ENCODE measurements at regions not wholly inside any gene's neighbourhood (a gene's known extent, or its start where the extent isn't known, plus 50 kb on each side); places are given as distances from the start of the nearest gene placed in this dataset.

DNA sequence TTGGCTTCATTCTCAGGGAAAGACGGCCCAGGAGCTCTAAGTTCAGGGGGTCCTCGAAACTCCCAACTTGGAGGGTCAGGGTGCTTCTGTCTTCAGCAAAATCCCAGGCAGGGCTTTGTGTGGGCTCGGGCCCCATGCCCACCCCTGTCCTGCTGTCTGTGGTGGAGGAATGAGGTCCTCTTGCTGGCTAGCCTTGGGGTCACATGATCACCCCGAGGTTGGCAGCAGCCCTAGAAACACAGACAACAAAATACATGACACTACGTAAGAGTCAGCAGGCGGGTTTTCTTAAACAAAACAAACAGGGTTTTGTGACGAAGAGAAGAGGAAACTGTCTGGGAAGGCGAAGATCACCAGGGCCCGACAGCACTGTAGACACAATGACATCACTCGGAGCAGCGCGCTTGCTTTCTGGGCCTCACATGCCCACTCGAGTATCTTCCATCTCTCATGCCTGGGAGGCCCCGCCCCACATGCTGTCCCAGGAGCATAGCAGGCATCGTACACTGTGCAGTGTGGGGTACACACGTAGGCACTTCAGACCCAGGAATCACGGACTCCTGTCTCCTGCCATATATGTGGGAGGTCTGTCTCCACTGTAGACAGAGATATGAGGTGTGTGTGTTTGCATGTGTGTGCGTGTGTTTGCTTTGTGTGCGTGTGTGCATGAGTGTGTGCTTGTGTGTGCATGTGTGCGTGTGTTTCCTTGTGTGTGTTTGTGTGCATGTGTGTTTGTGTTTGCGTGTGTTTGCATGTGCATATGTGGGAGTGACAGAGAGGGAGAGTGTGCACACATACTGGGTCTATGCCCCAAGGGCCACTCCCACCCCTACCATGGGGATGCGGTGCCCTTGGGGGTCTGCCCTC is 94.7 kb downstream of the SIK1 start:
- no peak for DNase-seq

DNA sequence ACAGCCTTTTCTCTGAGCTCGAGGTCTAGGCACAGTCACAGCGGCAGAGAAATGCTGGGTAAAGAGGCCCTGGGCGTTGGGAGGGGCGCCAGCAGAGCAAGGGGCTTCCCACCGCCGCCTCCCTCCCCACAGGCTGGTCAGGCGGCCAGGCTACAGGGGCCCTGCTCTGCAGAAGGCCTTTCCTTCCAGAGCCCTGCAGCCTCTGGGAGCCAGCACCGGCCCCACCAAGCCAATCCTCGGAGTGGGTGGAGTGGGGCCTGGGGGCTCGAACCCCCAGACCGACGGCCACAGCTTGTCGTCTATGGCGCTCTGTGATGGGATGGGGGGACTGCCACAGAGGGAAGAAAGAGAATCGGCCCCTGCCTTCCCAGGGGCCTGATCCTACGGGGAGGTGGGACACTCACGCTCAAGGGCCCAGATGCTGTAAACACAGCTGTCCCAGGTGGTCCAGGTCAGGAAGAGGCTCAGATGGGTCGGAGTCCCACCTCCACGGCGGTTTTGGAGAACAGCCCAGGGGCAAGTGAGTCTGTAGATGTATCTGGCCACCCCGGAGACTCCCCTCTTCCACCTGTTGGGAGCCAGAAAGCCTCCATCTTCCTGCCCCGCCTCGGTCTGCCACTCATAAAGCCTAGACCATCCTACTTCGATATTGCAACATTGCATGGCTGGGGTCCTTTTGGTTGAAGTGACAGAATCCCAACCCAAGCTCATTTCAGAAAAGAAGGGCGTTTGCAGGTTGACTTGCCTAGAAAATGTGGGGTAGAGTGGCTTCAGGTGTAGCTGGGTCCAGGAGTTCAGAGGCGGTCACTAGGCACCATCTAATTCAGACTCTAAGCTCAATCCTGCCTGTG is 95.6 kb downstream of the SIK1 start:
- no peak for DNase-seq

DNA sequence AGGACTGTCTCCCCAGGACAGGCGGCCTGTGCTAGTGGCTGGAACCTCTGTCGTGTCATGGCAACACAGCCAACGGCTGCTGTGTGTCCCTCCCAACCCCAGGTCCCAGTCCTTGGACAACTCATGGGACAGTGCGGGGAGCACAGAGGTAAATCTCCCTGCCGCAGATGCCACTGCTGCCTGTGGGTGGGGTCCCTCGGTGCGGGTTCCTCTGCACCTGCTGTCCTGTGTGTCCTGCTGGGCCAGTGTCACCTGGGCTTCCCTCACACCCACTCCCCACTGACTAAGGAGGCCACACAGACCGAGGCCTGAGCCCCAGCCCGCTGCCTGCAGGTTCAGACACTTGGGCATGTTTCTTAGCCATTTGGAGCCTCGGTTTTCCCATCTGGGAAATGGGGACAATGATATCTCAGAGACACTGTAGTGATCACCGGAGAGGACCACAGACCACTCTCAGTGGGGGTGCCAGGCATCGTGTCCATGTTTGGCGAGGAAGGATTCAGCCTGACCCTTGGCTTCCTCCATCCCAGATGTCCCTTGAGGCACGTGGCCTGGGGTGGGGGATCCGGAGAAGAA is 96.5 kb downstream of the SIK1 start:
- DNase-seq = no peak

DNA sequence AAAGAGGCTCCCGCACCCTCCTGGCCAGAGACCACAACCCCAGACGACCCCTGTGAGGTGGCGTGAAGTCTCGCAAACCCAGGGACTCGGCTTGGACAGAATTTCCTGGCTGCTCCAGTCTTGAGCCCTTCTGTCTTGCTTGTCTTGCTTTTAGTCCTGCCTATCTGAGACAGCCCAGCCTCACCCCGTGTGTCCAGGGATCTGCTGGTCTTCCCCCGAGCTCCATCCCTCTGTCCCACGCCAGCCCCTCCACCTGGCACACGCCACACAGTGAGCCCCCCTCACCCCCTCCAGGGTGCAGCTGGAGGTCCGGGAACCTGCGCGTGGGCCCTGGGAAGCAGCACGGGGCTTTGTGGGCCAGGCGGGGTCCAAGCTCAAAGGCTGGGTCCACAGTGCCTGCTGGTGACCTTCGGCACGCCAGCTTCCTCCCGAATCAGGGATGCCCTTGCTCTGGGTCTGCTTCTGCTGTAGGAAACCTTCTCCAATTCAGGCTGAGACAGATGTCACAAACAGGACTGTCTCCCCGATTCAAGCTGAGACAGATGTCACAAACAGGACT is 97.1 kb downstream of the SIK1 start:
- no peak for DNase-seq

DNA sequence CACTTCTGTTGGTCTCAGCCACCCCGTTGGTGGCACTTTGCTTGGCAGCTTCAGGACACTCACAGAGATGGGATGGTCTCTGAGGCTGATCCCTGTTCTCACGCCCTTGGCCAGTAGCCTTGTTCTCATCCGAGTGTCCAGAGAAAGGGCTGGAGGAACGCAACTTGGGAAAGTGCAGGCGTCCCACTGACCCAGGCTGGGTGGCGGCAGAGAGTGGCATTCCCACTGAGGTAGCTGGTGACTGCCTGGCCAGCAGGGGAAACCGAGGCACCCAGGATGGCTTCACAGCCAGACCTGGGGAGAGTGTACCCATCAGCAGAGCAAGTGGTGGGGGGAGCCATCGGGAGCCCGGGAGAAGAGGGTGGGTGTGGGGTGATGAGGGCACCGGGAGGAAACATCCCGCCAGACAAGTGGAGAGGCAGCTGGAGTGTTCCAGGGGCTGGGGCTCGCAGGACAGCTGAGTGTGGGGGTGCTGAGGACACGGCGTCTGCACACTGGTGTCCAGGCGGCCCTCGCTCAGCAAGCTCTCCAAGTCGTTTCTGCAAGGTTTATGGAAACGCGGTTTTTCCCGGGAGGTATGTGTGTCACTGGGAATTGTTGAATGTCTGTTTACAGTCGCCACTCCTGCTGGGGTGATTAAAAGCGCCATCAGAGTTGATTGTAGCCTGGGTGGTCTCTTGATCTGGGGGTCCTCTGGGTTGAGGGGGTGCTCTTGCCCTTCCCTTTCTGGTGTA is 97.8 kb downstream of the SIK1 start:
- DNase-seq = no peak

DNA sequence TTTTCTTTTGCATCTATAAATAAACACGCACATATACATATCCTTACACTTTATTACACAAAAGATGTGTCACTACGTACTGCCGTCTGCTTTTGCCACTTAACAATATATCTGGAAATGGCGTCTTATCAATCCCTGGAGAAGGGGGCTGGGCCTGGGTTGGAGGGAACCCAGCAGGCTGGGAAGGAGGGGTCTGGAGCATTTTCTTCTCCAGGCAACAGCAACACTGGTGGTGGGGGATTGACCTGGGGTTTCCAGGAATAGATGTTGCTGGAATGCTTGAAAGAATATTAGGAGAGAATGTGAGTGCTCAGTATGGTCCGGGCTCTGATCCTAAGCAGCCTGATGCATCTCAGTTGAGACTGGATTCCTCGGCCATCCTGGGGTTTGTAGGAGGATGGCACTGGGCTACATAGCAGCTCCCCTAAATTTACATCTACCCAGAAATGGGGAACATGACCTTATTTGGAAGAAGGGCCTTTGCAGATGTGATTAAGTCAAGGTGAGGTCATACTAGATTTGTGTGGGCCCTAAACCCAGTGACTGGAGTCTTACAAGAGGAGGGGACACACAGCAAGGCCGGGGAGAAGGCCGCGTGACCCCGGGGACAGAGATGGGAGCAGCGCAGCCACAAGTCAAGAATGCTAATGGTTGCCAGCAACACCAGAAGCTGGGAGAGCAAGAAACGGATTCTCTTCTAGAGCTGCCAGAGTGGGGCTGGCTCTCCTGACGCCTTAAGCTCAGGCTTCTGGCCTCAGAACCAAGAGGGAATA is 98.6 kb downstream of the SIK1 start:
- DNase-seq = no peak

DNA sequence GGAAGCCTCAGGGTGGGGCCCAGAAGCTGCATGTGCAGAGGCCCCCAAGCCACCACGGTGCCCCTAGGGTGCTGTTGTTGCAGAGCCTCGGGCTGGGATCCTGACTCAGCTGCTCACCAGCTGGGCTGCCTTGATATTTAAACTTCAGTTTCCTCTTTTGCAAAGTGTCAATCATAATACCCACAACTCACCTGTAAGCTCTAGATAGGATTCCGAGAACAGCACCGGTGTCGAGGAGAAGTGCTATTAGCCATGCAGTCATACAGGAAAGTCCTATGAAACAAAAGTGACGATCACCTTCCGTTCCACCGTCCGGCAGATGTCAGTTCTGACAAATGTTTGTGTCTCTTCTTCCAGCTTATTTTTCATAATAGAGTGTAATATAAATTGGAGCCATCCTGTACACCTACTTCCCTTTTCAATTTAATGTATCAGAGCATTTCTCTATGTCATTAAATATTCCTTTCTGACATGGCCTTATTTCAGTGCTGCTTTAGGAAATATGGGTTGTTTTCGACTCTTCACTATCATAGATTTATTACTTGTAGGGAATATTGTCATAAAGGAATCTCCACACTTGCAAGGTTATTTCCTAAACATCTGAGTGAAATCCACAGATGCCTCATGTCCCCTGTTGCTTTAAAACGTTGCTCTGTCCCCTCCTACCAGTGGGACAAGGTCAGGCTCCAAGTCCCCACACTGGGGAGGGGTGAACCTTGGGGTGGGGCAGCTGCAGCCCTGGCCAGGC is 100.8 kb downstream of the SIK1 start:
- DNase-seq = no peak

DNA sequence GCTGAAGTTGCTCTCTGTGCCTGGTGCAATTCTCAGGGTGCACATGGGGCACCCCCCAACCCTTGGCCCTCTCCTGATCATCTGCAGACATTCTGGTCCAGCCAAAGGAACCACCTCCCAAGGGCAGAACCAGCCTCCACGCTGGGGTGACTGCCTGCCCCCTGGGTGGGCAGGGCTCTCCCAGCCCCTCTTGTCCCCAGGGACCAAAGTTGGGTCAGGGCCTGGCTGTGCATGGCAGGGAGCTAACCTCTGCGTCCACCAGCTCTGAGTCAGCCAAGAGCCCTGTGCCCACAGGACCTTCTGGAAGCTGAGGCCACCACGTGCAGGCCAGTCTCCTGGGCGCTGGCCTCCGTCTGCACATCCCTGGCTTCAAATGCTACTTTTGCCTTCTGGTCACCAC is 101.9 kb downstream of the SIK1 start:
- DNase-seq = no peak

DNA sequence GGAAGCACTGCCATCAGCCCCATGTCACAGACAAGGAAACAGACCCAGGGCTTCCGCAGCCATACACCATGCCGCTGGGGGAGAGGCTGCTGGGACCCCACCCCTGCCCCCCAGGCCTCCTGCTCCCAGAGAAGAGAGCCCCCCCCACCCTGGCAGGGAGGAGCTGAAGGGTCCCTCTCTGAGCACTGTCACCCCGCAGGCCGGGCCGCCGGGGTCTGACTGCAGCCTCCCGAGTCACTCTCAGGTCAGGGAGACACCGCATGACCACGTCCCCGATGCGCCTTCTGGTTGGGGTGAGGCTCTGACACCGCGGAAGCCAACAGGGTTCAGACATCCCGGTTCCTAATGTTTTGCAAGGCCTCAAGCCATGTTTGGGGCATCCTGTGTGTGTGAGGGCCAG is 102.3 kb downstream of the SIK1 start:
- DNase-seq = no peak

DNA sequence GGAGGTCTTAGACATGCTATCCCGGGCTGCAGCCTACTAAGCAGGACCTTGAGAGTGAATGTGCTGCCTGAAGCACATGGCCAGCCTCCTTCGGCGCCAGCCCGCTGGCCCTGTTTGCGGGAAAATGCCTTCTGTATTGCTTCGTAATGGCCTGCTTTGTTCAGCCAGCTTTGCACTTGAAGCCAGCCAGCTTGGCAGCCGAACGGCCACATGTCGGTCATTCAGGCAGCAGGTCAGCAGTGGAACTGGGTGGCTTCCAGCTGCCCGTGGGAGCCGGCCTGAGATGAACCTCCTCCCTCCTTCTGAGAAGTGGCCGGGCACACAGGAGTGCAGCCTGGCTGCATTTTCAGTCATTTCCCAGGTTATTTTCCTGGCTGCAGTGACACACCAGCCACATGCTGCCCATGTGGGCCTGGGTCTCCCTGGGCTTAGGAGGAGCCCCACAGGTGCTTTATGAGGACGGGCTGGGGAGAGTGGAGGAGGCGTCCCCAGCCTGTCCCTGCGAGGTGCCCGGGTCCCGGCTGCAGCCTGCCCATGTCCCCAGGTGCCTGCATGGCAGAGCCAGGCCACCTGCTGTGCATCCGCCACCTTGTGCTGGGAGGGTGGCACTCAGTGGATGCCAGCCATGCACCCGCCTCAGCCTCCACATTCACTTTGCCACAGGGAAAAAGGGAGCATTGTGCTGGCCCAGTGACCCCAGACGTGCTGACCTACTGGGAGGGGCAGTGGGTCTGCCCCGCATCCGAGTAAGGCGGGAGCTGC is 103.5 kb downstream of the SIK1 start:
- DNase-seq = no peak

DNA sequence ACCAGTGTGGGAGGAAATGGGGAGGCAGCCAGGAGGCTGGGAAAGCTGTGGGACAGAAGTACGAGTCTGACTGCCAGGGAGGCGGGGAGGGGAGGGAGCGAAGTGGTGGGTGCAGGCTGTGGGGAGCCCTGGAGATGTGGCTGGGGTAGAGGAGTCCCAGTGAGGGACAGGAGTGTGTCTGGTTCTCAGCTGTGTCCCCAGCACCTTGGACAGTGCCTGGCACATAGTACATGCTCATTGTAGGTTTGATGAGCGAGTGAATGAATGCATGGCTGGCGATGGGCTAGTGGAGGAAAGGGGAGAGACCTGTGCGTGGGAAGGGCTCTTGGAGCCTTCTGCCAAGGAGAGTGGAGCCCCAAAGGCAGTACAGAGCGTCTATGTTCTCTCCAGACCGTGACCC is 104.1 kb downstream of the SIK1 start:
- DNase-seq = no peak

DNA sequence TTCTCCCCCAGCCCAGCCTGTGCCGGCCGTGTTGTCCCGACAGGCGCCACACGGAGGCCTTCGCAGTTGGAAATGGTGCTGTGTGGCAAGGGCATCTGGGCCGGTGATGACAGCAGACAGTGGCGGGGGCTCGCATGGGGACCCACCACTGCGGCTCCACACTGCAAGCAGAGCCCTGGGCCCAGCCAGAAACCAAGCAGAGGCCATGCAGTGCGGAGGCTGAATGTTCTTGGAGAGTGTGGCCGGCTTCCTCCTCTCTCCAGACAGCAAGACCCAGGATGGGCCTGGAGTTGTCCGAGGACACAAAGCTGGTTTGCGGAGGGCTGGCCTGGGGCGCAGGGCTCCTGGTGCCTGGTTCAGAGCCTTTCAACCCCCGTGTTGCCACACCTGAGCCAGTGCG is 104.6 kb downstream of the SIK1 start:
- DNase-seq = no peak

DNA sequence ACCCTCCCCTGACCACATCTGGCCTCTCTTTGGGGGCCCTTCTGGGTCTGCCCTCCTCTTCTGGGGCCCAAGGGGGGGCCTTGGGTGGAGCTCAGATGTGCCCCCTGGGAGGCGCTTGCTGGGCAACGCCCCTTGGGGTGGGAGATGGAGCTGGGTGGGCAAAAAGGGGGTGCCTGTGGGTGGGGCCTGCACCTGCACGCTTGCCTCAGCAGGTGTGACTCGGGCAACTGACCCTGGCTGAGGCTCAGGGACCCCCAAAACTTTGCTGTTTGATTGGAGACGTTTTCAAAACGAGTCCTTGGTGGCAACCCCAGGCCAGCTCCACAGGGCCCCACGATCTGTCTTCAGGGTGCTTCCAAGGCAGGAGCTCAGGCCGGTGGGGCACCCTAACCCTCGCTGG is 105.3 kb downstream of the SIK1 start:
- DNase-seq = no peak

DNA sequence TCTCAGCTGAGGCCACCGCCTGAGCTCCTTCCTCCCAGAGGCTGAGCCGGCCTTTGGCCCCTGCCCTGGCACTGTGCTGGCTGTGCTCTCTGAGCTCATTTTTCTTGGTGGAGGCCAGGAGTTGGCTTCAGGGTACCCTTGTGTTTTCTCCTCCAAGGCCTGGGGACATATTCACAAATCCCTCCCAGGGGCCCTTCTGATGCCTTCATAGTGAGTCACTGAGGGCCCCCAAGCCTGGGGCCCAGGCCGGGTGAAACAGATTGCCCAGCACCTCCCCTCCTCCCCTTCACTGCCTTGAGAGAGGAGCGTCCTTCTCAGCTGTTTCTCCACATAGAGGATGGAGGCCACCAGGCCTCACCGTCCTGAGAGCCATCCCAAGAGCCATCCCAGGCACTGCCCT is 105.8 kb downstream of the SIK1 start:
- DNase-seq = no peak

DNA sequence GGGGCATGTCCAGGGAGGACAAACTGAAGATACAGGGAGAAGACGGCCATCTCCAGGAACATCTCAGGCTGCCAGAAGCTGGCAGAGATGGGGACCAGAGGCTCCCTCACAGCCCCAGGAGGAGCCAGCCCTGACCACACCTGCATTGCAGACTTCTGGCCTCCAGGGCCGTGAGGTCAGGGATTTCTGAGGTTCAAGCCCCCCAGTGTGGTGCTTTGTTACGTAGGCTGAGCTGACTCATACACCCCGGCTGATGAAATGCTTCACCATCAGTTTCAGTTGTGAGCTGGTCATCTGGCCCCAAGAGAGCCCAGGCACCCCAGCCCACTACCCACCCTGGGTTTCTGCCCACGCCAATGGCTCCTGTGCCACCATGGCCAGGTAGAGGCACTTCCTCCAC is 106.4 kb downstream of the SIK1 start:
- DNase-seq = no peak

DNA sequence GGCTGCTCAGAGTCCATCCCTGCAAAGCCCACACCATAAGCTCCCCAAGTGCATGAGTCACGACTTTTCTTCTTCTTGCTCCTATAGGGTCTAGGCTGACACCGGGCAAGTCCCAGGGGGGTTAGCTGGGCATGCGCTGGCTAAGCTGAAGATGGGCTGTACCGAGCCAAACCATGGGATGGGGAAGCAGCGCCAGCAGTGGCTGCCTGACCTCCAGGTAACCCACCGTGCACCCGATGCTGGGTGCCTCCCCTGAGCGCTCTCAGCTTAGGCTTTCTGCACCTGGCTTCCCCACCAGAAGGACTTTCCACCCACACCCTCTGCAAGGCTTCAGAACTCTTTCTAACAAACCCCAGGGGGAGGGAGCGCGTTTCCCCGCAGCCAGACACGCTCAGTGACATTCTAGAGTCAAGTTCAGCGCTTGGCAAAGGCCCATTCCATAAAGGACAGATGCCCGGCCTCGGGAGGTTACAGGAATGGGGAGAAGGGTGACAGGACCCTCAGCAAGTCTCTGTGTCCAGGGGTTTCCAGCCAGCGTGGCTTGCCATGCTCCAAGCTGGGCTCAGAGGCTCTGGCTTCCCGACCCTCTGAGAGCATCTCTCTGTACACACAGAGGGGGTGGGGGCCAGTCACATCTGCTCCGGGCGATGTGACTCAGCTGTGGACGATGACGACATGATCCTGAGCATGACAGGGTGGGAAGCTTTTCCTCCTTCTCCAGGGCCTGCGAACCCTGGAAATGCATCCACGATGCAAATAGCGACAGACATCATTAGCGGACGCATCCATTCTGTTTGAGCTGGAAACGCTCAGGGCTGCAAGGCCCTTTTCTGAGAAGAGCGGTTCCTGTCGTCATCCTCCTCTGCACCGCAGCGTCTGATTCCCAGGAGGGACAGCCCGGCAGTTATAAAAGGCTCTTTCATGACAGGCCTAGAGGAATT is 107.8 kb downstream of the SIK1 start:
- no peak for DNase-seq

DNA sequence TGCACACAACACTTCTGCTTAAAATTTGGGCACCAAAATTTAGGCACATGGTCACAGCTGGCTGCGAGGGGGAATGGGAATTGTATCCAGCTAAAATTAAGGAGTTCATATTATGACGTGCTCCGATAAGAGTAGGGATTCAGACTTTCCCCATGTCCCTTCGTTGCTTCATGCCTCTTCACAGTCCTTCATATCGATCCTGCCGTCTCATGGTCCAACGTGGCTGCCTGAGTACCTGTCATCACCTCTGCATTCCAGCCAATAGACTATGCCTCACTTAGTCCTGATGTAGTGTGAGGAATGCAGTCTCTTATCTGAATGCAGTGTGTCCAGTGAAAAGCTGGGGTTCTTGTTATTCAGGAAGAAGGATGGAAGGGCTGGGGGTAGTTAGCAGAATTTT is 108.6 kb downstream of the SIK1 start:
- no peak for DNase-seq

DNA sequence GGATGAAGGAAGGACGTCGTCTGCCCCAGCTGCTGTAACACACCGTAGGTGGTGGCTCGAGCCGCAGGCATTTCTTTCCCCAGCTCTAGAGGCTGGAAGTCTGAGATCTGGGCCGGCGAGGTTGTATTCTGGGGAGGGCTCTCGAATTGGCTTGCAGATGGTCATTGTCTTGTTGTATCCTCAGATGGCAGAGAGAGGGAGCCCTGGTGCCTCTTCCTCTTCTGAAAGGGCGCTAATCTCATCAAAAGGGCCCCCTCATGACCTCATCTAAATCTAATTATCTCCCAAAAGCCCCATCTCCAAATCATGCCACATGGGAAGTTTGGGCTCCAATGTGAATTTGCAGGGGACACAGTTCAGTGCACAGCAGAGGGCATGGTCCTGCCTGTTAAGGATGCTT is 109.0 kb downstream of the SIK1 start:
- no peak for DNase-seq

DNA sequence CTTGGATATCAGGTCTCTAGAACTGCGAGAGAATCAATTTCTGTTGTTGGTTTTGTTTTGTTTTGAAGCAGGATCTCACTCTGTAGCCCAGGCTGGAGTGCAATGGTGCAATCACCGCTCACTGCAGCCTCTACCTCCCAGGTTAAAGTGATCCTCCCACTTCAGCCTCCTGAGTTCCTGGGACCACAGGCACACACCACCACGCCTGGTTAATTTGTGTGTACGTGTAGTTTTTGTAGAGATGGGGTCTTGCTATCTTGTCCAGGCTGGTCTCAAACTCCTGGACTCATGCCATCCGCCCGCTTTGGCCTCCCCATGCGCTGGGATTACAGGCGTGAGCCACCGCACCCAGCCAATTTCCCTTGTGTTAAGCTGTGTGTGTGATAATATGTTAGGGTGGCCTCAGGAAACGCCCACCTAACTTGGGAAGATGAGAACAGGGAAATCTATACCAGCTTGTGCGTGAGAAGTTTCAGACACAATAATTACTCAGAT is 109.6 kb downstream of the SIK1 start:
- DNase-seq = no peak
